Fibroblast of skin of back (primary cell): ENCODE measurements at regions not wholly inside any gene's neighbourhood (a gene's known extent, or its start where the extent isn't known, plus 50 kb on each side); places are given as distances from the start of the nearest gene placed in this dataset.
"Not testable (repeated sequence)": the region's sequence is repeated elsewhere in the genome, so short reads cannot be mapped to it uniquely, and the experiment has no call there.

Experiments used
- DNase-seq: peaks from one replicate; pipeline ENCODE4 v3.0.0-alpha.2; 2013

DNA sequence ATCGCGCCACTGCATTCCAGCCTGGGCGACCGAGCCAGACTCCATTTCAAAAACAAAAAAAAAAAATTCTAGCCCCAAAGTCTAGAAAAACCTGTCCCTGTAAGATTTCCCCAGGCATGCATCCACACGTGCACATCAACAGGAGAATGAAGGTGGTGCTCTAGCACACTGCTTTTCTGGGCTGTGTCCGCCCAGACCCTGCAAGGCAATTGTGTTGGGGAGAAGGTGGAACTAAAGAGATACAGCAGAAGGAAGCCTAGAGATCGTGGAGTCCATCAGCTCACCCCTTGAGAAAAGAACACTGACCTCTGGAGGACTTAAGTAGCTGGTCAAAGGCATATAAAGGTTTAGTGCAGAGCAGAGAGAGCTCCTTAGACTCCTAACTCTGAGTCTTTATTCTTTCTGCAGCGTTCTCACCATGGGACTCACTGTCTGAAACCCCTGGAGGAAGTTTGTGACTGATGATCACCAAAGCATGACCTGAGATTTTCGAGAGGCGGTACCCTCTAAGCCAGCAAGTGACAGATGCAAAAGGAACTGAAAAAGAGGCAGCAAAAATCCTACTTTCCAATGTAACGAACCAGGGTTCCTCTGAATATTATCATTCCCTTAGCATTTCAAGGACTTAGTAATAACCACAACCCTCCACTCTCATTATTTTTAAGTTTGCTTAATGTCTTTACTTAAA, 179.8 kb downstream of the MEX3B start:
- no peak for DNase-seq

GRCh38 chr15:81863162-81863561, 182.7 kb downstream of the MEX3B start:
- DNase-seq: peak; percentile 72

GRCh38 chr15:81859737-81860516, 185.9 kb downstream of the MEX3B start:
- DNase-seq: no peak

GRCh38 chr15:81858586-81858985, 187.2 kb downstream of the MEX3B start:
- DNase-seq: no peak

GRCh38 chr15:81858136-81858535, 187.7 kb downstream of the MEX3B start:
- no peak for DNase-seq

DNA sequence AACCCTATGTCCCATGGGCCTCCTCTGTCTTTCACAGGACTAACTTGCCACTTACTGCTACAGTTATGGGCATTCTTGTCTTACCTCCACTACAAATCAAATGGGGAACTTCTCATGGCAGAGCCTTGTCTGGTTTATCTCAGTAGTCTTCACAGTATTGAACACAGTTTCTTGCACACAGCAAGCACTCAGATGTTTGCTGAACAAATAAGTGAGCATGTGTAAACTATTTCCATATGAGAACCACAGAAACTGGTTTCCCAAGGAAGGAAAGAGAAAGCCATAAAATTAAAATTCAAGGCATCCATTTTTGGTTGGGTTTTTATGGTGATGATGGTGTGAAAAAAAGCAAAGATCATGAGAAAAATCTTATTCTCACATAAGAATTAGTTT, 189.2 kb downstream of the MEX3B start:
- no peak for DNase-seq

DNA sequence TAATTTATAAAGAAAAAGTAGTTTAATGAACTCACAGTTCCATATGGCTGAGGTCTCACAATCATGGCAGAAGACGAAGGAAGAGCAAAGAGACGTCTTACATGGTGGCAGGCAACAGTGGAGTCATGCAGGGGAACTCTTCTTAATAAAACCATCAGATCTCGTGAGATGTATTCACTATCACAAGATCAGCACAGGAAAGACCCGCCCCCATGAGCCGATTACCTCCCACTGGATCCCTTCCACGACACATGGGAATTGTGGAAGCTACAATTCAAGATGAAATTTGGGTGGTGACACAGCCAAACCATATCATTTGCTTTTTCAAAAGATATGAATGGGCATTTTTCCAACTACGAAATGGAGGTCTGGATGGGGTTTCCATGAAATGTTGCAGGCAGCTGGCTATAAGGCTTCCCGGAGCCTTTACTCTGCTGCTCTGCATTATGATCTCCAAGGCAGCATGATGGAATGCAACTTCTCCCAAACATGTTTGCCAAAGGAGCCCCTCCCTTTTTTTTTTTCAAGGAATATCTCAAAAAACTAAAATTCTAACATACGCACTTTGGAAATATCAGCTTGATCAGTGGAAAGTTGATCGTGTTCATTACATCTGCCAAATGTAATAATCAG, 189.7 kb downstream of the MEX3B start:
- DNase-seq: no peak

GRCh38 chr15:81853150-81853748, 192.6 kb downstream of the MEX3B start:
- DNase-seq: no peak

DNA sequence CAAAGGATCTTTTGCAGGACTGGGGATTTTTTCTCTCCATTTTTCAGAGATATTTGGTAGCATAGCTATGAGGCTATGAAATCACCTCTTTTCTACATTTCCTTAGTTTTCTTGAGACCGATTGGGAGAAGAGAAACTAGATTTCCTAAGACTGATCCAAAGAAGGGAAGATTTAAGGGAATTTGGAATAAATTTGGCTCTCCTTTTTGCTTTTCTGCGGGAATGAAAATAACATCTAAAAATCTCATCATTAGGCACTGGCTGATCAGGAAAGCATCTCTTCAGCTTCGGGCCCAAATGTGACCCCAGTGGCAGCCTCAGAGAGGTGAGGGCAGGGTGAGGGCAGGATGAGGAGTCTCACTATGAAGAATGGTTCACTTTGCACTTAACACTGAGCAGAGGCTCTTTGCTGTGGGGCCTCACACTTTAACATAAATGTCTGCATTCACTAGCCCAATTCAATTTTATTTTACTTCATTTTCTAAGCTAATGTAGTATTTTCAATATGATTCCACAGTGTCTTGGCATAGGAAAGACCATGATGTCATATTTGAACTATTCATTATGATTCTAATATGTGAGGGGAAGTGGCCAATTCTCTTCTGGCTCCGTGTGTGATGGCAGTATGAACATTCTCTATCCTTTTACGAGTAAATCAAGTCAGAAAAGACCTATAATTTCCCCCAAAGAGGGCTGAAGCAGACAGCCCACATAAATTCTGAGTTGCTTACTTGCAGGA, 193.2 kb downstream of the MEX3B start:
- peak; percentile 43 for DNase-seq

DNA sequence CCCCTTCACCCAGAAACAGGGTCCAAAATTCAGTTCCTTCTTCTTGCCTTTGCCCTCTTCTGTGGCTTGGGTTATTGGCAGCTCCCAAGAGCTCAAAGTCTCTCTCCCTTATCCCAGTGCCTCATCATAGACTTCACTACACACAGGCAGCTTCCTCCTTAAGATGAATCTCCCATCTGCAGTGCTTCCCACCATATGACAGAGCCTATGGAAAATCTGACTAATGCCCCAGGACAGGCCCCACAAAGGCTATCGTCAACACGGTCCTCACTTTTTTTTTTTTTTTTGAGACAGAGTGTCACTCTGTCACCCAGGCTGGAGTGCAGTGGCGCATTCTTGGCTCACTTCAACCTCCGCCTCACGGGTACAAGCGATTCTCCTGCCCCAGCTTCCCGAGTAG, 194.1 kb downstream of the MEX3B start:
- peak; percentile 17 for DNase-seq

- no peak for DNase-seq
These were observed 194.5 kb downstream of the MEX3B start for GRCh38 chr15:81851325-81851724.

GRCh38 chr15:81849289-81849688, 196.5 kb downstream of the MEX3B start:
- no peak for DNase-seq

DNA sequence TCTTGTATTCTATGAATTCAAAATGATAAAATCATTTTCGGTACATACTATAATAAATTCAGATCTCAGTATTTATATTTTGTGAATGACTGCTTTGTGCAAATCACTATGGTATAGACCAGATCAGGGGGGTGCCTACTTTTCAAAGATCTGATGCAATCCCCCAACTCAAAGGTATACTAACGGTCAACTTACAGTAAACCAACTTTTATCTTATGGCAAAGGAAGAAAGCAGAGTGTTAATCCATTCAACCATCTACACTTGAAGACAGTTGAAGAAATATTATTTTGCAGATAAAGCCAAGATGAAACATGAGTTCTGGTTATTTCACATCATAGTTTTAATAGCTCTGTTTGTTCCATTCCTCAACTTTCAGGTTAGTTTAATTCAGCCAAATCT, 197.1 kb downstream of the MEX3B start:
- DNase-seq: no peak

GRCh38 chr15:81843757-81844407, 201.9 kb downstream of the MEX3B start:
- no peak for DNase-seq

DNA sequence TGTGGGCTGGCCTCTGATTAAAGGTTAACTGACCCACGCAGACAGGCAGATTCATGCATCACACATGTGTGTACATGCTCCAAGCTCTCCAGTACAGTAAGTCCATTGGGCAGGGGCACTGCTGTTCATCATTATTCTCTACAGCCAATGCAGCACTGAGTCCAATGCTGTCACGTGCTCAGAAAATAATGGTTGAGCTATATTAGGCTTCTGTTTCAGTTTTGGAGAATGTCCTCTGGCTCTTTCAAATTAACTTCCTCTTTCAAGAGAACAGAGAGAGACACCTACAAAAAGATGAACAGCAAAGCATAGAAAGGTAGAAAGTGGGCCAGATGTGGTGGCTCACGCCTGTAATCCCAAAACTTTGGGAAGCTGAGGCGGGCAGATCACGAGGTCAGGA, 202.6 kb downstream of the MEX3B start:
- DNase-seq: no peak

GRCh38 chr15:81839387-81839786, 206.4 kb downstream of the MEX3B start:
- no peak for DNase-seq

DNA sequence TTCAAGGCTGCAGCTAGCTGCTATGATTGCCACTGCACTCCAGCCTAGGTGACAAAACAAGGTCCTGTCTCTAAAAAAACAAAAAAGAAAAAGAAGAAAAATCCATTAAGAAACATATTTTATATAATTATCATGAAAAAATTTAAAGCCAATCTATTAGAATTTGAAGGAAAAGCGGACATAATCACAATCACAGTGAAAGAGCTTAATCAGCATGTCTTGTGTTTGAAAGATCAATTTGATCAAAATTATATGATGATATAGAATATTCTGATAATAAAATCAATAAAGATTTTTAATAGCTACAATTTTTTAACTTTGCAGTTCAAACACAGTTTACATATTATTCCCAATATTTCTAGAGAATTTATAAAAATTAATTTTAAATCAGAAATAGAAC, 210.1 kb downstream of the MEX3B start:
- DNase-seq: no peak

GRCh38 chr15:81830520-81830919, 215.3 kb downstream of the MEX3B start:
- DNase-seq: no peak

GRCh38 chr15:81829918-81830317, 215.9 kb downstream of the MEX3B start:
- DNase-seq: no peak

- DNase-seq: no peak
These were observed 217.7 kb downstream of the MEX3B start for GRCh38 chr15:81828135-81828534.

GRCh38 chr15:81825136-81825535, 220.7 kb downstream of the MEX3B start:
- no peak for DNase-seq

- DNase-seq: not testable (repeated sequence)
These were observed 223.2 kb downstream of the MEX3B start for GRCh38 chr15:81822587-81822986.
